HuH-7.5 (cell line): ENCODE measurements at regions not wholly inside any gene's neighbourhood (a gene's known extent, or its start where the extent isn't known, plus 50 kb on each side); places are given as distances from the start of the nearest gene placed in this dataset.

ENCODE experiments used
- DNase-seq: peaks from one replicate; pipeline ENCODE4 v3.0.0; 2011; ENCODE audit warnings: low spot score

- DNase-seq: no peak
These were observed 92.6 kb downstream of the EMP1 start for GRCh38 chr12:13288937-13289652.

DNA sequence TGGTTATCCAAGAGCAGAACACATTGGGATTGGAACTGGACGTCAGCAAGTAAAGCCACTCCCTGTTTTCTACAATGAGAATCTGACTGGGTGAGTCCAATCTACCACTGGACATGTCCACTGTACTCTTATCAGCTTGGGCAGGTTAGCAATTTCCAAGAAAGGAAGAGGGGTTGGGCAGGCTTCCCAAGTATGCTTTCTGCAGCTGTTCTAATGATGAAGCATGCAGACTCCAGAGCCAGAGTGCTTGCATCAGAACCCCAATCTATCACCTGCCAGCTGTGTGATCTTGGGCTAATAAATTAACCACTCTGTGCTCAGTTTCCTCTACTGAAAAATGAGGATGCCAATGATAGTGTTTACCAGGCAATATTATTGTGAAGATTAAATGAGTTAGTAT, 92.0 kb downstream of the EMP1 start:
- DNase-seq: no peak

- DNase-seq: no peak
These were observed 87.3 kb downstream of the EMP1 start for GRCh38 chr12:13283867-13284266.

- no peak for DNase-seq
These were observed 86.3 kb downstream of the EMP1 start for GRCh38 chr12:13282861-13283260.

DNA sequence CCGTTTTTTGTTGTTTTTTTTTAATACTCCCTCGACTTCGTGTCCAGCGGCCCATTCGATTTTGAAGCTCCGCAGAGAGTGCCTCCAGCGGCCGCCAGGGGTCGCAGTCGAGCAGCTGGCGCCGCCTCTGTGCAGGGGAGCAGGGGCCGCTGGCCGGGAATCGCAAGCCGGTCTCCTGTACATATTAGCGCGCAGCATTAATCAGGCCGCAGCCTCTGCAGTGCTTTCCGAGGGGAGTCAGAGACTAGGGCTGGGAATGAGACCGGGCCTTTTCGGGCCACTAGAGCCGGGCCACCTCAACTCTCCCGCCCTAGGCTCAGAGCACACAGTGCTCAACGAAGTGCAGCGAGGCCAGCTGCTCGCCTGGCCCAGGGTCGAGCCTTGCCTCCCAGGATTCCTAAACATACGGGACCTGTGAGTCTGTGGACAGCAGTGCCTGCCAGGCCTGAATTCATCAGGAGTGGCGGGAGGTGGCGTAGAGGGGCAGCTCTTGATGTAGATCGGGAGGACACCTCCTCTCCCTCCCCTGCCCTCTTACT, 81.8 kb downstream of the EMP1 start:
- peak; percentile 63 for DNase-seq

GRCh38 chr12:13277293-13277692, 80.8 kb downstream of the EMP1 start:
- no peak for DNase-seq

DNA sequence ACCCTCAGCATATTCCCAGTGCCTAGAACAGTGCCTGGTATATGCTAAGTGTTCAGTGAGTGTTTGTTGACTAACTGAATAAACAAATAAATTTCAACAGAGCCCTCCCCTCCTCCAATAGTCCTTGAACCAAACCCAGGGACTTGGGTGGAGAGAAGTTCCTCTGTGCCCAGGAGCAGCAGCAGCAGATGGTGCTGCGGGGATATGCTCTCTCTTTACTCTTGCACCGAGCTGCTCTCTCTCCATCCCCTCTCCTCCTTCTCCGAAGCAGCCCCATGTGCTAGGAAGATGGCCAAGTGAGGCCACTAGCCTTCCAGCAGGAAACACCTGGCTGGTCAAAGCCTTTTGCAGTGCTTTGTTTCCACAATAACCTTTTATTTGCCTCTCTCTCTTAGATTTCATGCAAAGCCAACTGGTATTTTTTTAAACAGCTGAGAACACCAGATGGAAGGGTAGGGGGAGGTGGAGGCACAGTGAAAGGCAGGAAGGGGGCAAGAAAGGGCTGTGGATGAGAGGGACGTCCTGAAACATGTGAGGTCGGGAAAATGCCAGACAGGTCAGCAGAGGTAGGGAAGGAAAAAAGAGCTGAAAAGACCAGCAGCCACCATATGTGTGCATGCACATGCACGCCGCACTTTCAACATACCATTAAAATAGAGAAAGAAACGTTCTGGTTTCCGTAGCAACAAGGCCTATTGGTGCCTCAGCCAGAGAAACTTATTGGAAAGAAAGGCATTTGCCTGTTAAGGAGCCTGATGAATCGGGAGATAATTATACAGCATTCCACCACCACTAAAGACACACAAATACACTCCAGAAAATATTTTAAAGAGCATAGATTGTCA, 78.9 kb downstream of the EMP1 start:
- no peak for DNase-seq

DNA sequence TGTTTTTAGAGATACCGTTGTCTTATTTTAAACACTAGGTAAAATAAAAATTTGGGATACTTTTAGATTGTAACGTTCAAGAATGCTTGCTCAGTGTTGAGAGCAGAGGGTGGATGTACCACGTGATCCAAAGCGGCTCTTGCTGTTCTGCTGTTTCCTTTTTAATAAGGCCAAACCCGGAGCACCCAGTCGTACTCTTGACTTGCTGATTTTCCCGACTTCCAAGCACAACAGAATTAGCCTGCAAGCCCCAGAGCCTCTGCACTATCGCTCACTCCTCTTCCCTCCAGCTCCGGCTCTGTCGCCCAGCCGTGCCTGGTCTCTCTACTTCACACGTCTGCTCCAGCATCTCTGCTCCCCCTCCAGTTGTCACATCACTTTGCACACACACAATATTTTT, 77.3 kb downstream of the EMP1 start:
- no peak for DNase-seq

GRCh38 chr12:13273097-13273496, 76.6 kb downstream of the EMP1 start:
- DNase-seq: no peak

DNA sequence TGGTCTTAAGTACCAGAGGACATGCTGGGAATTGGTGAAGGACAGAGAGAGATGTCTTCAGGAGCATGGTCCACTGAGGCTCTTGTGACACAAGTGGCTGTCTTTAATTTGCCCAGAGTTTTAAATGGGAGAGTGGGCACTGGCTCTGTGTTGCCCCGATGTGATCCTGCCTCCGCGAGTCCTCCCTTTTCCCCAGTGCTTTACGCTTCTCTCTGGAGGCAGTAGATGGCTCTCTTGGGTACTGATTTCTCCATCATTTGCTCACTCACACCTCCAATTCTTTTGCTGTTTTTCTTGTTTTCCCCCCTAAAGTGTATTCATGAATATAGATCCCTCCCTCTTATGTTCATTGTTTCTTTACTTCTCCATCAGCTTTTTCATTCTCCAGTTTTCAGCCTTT, 74.3 kb downstream of the EMP1 start:
- no peak for DNase-seq
